ENCODE measurements at regions not wholly inside any gene's neighbourhood (a gene's known extent, or its start where the extent isn't known, plus 50 kb on each side); places are given as distances from the start of the nearest gene placed in this dataset.

- H3K9ac ChIP-seq (ENCODE audit: insufficient read length, low read depth), result no peak overlapping the region
- no peak overlapping the region for H3K4me3 ChIP-seq (ENCODE audit: insufficient read length, low read depth)
- peaks cover 10% of the 10 kb centered on the region; the same call in 1 of the 2 replicates for H3K9me3 ChIP-seq (ENCODE audit: insufficient read depth, low read length)
- H3K36me3 ChIP-seq (ENCODE audit: insufficient read depth, insufficient read length, low read length), result no peaks in the 10 kb centered on the region
- H3K4me1 ChIP-seq (ENCODE audit: insufficient read depth, insufficient read length), result no peaks in the 10 kb centered on the region
- no peak for DNase-seq (ENCODE audit: low read depth, low spot score)
- H3K27me3 ChIP-seq (ENCODE audit: insufficient read depth, insufficient read length), result no peaks in the 10 kb centered on the region
- TF ChIP-seq YY1 (IDR thresholded peaks at IDR 0.05; ENCODE audit: insufficient read depth, insufficient read length) (no peak), ZNF274 (IDR thresholded peaks at IDR 0.05; ENCODE audit: low read depth, low read length) (no peak), SUZ12 (IDR thresholded peaks at IDR 0.05; ENCODE audit: extremely low read depth, insufficient read depth, insufficient read length) (no peak)
Observed at GRCh38 chr1:178020968-178021640, 51.2 kb upstream of the SEC16B start.

GRCh38 chr1:178021950-178022349 lies 52.1 kb upstream of the SEC16B start:
- Histone ChIP-seq H3K27me3 (ENCODE audit: insufficient read depth, insufficient read length) (no peaks in the 10 kb centered on the region), H3K4me3 (ENCODE audit: insufficient read length, low read depth) (no peak overlapping the region), H3K4me1 (ENCODE audit: insufficient read depth, insufficient read length) (no peaks in the 10 kb centered on the region), H3K9ac (ENCODE audit: insufficient read length, low read depth) (no peak overlapping the region), H3K36me3 (ENCODE audit: insufficient read depth, insufficient read length, low read length) (no peaks in the 10 kb centered on the region), H3K9me3 (ENCODE audit: insufficient read depth, low read length) (peaks cover 10% of the 10 kb centered on the region; the same call in 1 of the 2 replicates)
- no peak for TF ChIP-seq SUZ12 (IDR thresholded peaks at IDR 0.05; ENCODE audit: extremely low read depth, insufficient read depth, insufficient read length)
- no peak for DNase-seq (ENCODE audit: low read depth, low spot score)

- H3K9ac ChIP-seq (ENCODE audit: insufficient read length, low read depth), result no peak overlapping the region
- H3K4me1 ChIP-seq (ENCODE audit: insufficient read depth, insufficient read length), result no peaks in the 10 kb centered on the region
- DNase-seq (ENCODE audit: low read depth, low spot score), result no peak
- no peaks in the 10 kb centered on the region for H3K27me3 ChIP-seq (ENCODE audit: insufficient read depth, insufficient read length)
- no peak overlapping the region for H3K4me3 ChIP-seq (ENCODE audit: insufficient read length, low read depth)
- H3K9me3 ChIP-seq (ENCODE audit: insufficient read depth, low read length), result no peaks in the 10 kb centered on the region
- no peaks in the 10 kb centered on the region for H3K36me3 ChIP-seq (ENCODE audit: insufficient read depth, insufficient read length, low read length)
- TF ChIP-seq ZNF274 (IDR thresholded peaks at IDR 0.05; ENCODE audit: low read depth, low read length) (no peak), YY1 (IDR thresholded peaks at IDR 0.05; ENCODE audit: insufficient read depth, insufficient read length) (no peak), SUZ12 (IDR thresholded peaks at IDR 0.05; ENCODE audit: extremely low read depth, insufficient read depth, insufficient read length) (no peak)
Observed at GRCh38 chr1:178023181-178023618, 53.3 kb upstream of the SEC16B start.

GRCh38 chr1:178024504-178024903 lies 54.6 kb upstream of the SEC16B start:
- H3K4me3 ChIP-seq (ENCODE audit: insufficient read length, low read depth), result no peak overlapping the region
- no peaks in the 10 kb centered on the region for H3K27me3 ChIP-seq (ENCODE audit: insufficient read depth, insufficient read length)
- DNase-seq (ENCODE audit: low read depth, low spot score), result no peak
- H3K36me3 ChIP-seq (ENCODE audit: insufficient read depth, insufficient read length, low read length), result no peaks in the 10 kb centered on the region
- no peak overlapping the region for H3K9ac ChIP-seq (ENCODE audit: insufficient read length, low read depth)
- no peaks in the 10 kb centered on the region for H3K4me1 ChIP-seq (ENCODE audit: insufficient read depth, insufficient read length)
- TF ChIP-seq YY1 (IDR thresholded peaks at IDR 0.05; ENCODE audit: insufficient read depth, insufficient read length) (no peak), ZNF274 (IDR thresholded peaks at IDR 0.05; ENCODE audit: low read depth, low read length) (no peak), SUZ12 (IDR thresholded peaks at IDR 0.05; ENCODE audit: extremely low read depth, insufficient read depth, insufficient read length) (no peak)
- no peaks in the 10 kb centered on the region for H3K9me3 ChIP-seq (ENCODE audit: insufficient read depth, low read length)

GRCh38 chr1:178025613-178026356 lies 55.9 kb upstream of the SEC16B start:
- no peaks in the 10 kb centered on the region for H3K27me3 ChIP-seq (ENCODE audit: insufficient read depth, insufficient read length)
- H3K9me3 ChIP-seq (ENCODE audit: insufficient read depth, low read length), result no peaks in the 10 kb centered on the region
- H3K36me3 ChIP-seq (ENCODE audit: insufficient read depth, insufficient read length, low read length), result no peaks in the 10 kb centered on the region
- no peak overlapping the region for H3K9ac ChIP-seq (ENCODE audit: insufficient read length, low read depth)
- H3K4me3 ChIP-seq (ENCODE audit: insufficient read length, low read depth), result no peak overlapping the region
- TF ChIP-seq YY1 (IDR thresholded peaks at IDR 0.05; ENCODE audit: insufficient read depth, insufficient read length), result no peak
- TF ChIP-seq SUZ12 (IDR thresholded peaks at IDR 0.05; ENCODE audit: extremely low read depth, insufficient read depth, insufficient read length), result no peak
- TF ChIP-seq ZNF274 (IDR thresholded peaks at IDR 0.05; ENCODE audit: low read depth, low read length), result no peak
- no peak for DNase-seq (ENCODE audit: low read depth, low spot score)
- no peaks in the 10 kb centered on the region for H3K4me1 ChIP-seq (ENCODE audit: insufficient read depth, insufficient read length)

- Histone ChIP-seq H3K4me3 (ENCODE audit: insufficient read length, low read depth) (no peak overlapping the region), H3K27me3 (ENCODE audit: insufficient read depth, insufficient read length) (no peaks in the 10 kb centered on the region), H3K9me3 (ENCODE audit: insufficient read depth, low read length) (no peaks in the 10 kb centered on the region), H3K36me3 (ENCODE audit: insufficient read depth, insufficient read length, low read length) (no peaks in the 10 kb centered on the region), H3K9ac (ENCODE audit: insufficient read length, low read depth) (no peak overlapping the region), H3K4me1 (ENCODE audit: insufficient read depth, insufficient read length) (no peaks in the 10 kb centered on the region)
- TF ChIP-seq SUZ12 (IDR thresholded peaks at IDR 0.05; ENCODE audit: extremely low read depth, insufficient read depth, insufficient read length), result no peak
- TF ChIP-seq ZNF274 (IDR thresholded peaks at IDR 0.05; ENCODE audit: low read depth, low read length), result no peak
- no peak for TF ChIP-seq YY1 (IDR thresholded peaks at IDR 0.05; ENCODE audit: insufficient read depth, insufficient read length)
- no peak for DNase-seq (ENCODE audit: low read depth, low spot score)
Observed at GRCh38 chr1:178028841-178029481, 59.1 kb upstream of the SEC16B start.

- no peak for DNase-seq (ENCODE audit: low read depth, low spot score)
- TF ChIP-seq YY1 (IDR thresholded peaks at IDR 0.05; ENCODE audit: insufficient read depth, insufficient read length), result no peak
- H3K9ac ChIP-seq (ENCODE audit: insufficient read length, low read depth), result no peak overlapping the region
Observed at GRCh38 chr1:178030467-178030866, 60.6 kb upstream of the SEC16B start.

More at GRCh38 chr1:178030467-178030866, 60.6 kb upstream of the SEC16B start:
- H3K4me1 ChIP-seq (ENCODE audit: insufficient read depth, insufficient read length), result no peaks in the 10 kb centered on the region
- H3K36me3 ChIP-seq (ENCODE audit: insufficient read depth, insufficient read length, low read length), result no peaks in the 10 kb centered on the region
- no peaks in the 10 kb centered on the region for H3K9me3 ChIP-seq (ENCODE audit: insufficient read depth, low read length)
- no peak overlapping the region for H3K4me3 ChIP-seq (ENCODE audit: insufficient read length, low read depth)
- no peaks in the 10 kb centered on the region for H3K27me3 ChIP-seq (ENCODE audit: insufficient read depth, insufficient read length)
